ENCODE measurements at regions not wholly inside any gene's neighbourhood (a gene's known extent, or its start where the extent isn't known, plus 50 kb on each side); places are given as distances from the start of the nearest gene placed in this dataset.

- peaks cover 3% of the 10 kb centered on the region for H3K27me3 Mint-ChIP-seq
- H3K4me3 Mint-ChIP-seq, result no peak overlapping the region
- H3K27ac Mint-ChIP-seq, result no peak overlapping the region
- no peaks in the 10 kb centered on the region for H3K4me1 Mint-ChIP-seq
- H3K9me3 Mint-ChIP-seq, result peaks cover under 1% of the 10 kb centered on the region
- H3K36me3 Mint-ChIP-seq, result no peaks in the 10 kb centered on the region
These were observed 216.7 kb downstream of the NUAK1 start for GRCh38 chr12:105921872-105922669.

DNA sequence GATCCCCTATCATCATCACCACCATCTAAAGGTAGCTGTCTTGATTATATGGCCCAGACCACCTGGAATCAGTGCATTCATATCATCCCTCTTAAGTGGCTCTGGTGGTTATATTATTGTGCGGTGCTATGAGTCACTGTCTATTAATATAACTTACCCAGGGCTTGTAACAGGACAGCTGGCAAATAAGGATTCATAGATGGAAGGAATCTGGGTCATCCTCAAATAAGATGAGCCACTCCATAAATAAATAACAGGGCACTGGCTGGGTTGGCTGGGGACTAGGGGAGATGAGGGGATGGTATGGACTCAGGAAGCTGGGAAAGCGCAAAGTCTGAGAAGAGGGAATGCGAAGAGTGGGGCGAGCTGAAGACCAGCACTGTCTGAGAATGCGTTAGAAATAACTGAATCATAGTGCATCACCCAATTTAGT, 216.1 kb downstream of the NUAK1 start:
- Mint-ChIP-seq H3K9me3 (peaks cover 7% of the 10 kb centered on the region), H3K36me3 (no peaks in the 10 kb centered on the region), H3K4me3 (no peak overlapping the region), H3K4me1 (no peaks in the 10 kb centered on the region), H3K27ac (no peak overlapping the region), H3K27me3 (peaks cover 2% of the 10 kb centered on the region)

GRCh38 chr12:105924526-105925208, 214.1 kb downstream of the NUAK1 start:
- no peaks in the 10 kb centered on the region for H3K27me3 Mint-ChIP-seq
- H3K4me3 Mint-ChIP-seq, result no peak overlapping the region
- no peaks in the 10 kb centered on the region for H3K4me1 Mint-ChIP-seq
- H3K36me3 Mint-ChIP-seq, result no peaks in the 10 kb centered on the region
- no peak overlapping the region for H3K27ac Mint-ChIP-seq
- peaks cover 9% of the 10 kb centered on the region for H3K9me3 Mint-ChIP-seq

DNA sequence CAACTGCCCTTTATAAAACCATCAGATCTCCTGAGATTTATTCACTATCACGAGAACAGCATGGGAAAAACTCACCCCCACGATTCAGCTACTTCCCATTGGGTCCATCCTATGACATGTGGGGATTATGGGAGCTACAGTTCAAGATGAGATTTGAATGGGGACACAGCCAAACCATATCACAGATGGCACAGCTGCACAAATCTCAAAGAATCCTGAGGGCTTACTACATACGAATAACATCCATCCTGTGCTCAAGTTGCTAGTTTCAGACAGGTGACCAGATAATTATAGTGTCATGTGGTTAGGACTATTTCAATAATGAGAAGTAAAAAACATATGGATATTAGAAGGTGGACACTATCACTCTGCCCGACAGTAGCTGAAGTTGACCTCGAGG, 211.2 kb downstream of the NUAK1 start:
- Mint-ChIP-seq H3K27ac (no peak overlapping the region), H3K4me1 (no peaks in the 10 kb centered on the region), H3K36me3 (no peaks in the 10 kb centered on the region), H3K27me3 (no peaks in the 10 kb centered on the region), H3K4me3 (no peak overlapping the region), H3K9me3 (peaks cover 9% of the 10 kb centered on the region)

- no peaks in the 10 kb centered on the region for H3K4me1 Mint-ChIP-seq
- H3K4me3 Mint-ChIP-seq, result no peak overlapping the region
- no peaks in the 10 kb centered on the region for H3K36me3 Mint-ChIP-seq
- H3K27me3 Mint-ChIP-seq, result no peaks in the 10 kb centered on the region
- H3K27ac Mint-ChIP-seq, result no peak overlapping the region
- H3K9me3 Mint-ChIP-seq, result peaks cover 9% of the 10 kb centered on the region
These were observed 210.3 kb downstream of the NUAK1 start for GRCh38 chr12:105928436-105928835.

DNA sequence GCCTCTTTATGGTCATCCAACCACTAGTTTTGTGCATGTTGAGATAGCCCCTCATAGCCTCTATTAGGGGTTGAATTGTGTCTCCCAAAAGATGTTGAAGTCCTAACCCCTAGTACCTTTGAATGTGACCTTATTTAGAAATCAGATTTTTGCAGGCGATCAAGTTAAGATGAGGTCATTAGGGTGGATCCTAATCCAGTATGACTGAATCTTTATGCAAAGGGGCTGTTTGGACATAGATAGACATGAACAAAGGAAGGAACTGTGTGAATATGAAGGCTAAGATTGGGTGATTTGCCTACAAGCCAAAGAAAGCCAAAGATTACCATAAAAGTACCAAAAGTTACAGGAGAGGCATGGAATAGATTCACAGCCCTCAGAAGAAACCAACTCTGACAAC, 209.6 kb downstream of the NUAK1 start:
- Mint-ChIP-seq H3K36me3 (no peaks in the 10 kb centered on the region), H3K9me3 (peaks cover 9% of the 10 kb centered on the region)

DNA sequence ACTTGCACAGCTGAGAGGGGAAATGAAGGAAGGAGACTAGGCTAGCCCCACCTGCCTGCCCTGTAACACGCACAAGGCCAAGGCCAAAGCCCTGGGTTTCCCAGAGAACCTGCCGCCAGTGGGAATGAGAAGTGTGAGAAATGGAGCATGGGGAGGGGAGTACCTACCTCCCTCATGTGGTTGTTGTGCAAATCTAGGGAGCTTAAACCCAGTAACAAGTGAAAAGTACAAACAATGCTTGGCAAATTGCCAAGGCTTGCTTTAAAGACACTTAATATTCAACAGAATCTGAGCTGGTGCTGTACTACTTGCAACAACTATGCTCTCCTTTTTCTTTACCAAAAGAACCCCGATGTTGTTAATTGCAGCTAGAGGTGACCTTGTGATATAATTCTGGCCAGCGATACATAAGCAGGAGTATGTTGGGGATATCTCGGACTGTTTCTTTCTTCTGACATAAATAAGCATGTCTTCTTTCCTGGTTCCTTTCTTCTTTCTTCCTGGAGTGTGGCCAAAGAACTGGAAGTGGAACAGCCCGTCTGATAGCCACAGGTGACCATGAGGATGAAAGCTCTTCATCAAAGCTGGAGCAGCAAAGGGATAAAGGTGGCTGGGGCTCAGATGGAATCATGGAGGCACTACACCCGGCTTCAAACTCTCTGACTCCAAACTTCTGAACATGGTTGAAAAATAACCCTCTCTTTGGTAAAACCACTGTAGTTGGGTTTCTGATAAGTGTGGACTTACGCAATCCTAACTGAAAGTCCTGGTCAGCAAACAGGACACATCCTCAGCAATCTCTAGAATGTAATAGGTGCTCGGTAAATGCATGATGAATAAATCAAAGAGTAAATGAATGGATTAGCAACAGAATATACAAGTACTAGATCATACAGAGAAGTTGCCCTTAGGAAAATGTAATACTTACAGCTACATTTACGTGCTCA, 207.9 kb downstream of the NUAK1 start:
- Mint-ChIP-seq H3K4me3 (no peak overlapping the region), H3K4me1 (no peaks in the 10 kb centered on the region)

More for the DNA sequence above, 209.6 kb downstream of the NUAK1 start:
- H3K27ac Mint-ChIP-seq, result no peak overlapping the region
- no peaks in the 10 kb centered on the region for H3K4me1 Mint-ChIP-seq
- H3K4me3 Mint-ChIP-seq, result no peak overlapping the region
- H3K27me3 Mint-ChIP-seq, result no peaks in the 10 kb centered on the region

GRCh38 chr12:105931762-105932570, 206.8 kb downstream of the NUAK1 start:
- Mint-ChIP-seq H3K9me3 (peaks cover 9% of the 10 kb centered on the region), H3K27ac (no peak overlapping the region), H3K4me1 (no peaks in the 10 kb centered on the region), H3K36me3 (no peaks in the 10 kb centered on the region), H3K4me3 (no peak overlapping the region), H3K27me3 (no peaks in the 10 kb centered on the region)

More for the DNA sequence above, 207.9 kb downstream of the NUAK1 start:
- no peaks in the 10 kb centered on the region for H3K36me3 Mint-ChIP-seq
- peaks cover 9% of the 10 kb centered on the region for H3K9me3 Mint-ChIP-seq
- no peak overlapping the region for H3K27ac Mint-ChIP-seq
- H3K27me3 Mint-ChIP-seq, result no peaks in the 10 kb centered on the region

DNA sequence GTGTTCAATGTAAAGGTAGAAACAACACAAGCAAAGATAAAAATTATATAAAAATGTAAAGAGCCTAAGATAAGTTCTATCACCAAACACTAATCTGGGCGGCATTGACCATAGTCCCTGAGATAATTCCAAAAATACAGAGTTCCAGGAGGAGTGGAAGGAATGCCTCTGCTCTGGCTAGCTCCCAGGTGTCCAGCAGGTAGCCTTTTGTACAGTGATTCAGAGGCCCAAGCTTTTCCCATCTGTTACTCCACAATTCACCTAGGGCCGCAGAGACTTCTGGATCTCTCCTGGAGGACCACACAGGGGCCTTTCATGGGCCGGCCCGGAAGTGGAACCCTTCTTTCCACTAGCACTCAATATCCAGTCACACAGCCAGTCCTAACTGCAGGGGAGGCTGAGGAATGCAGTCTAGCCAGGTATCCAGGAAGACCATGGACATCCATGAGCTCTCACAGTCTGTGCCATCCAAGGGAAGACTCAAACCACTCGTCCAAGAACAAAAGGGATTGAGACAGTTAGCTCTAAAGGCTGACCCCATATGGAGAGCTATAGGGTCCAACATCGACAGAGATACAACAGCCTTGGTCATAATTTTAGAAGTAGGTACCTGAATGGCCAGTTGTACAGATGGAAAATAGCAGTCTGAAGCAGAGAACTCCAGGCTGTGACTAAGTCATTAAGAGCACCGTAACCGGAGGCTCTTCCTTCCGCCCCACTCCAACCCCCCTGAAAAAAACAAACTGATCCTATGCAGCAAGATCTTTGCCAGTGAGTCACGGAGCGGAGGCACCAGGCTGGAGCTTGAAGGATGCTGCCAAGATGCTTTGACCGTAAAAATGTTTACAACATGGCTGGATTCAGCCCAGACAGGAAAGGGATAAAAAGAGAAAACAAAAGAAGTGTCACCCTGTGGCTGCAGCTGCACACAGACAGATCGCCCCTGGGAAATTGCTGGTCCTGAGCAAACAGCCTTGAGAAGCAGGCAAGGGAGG, 204.8 kb downstream of the NUAK1 start:
- Mint-ChIP-seq H3K36me3 (no peaks in the 10 kb centered on the region), H3K9me3 (no peaks in the 10 kb centered on the region), H3K4me3 (no peak overlapping the region)

DNA sequence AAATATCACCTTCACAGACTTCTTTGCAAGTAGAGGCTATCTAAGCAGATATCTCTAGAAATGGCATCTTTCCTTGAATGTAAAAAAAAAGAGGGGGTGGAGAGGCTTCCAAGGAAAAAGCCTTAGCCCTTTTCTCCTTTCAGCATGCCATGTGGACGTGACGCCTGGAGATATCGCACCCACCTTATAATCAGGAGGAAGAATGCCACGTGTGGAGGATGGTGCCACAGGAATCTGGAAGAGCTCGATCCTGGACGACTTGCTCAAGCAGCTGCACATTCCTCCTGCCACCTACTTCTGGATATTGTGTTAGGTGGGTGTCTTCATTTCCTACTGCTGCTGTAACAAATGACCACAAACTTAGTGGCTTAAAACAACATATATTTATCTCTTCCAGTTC, 203.6 kb downstream of the NUAK1 start:
- no peak overlapping the region for H3K4me3 Mint-ChIP-seq
- H3K27ac Mint-ChIP-seq, result no peak overlapping the region
- no peaks in the 10 kb centered on the region for H3K27me3 Mint-ChIP-seq

More for the DNA sequence above, 204.8 kb downstream of the NUAK1 start:
- Mint-ChIP-seq H3K27ac (no peak overlapping the region), H3K27me3 (no peaks in the 10 kb centered on the region), H3K4me1 (no peaks in the 10 kb centered on the region)

GRCh38 chr12:105935981-105936380, 202.8 kb downstream of the NUAK1 start:
- Mint-ChIP-seq H3K36me3 (no peaks in the 10 kb centered on the region), H3K9me3 (no peaks in the 10 kb centered on the region), H3K4me3 (no peak overlapping the region), H3K27me3 (no peaks in the 10 kb centered on the region), H3K27ac (no peak overlapping the region), H3K4me1 (no peaks in the 10 kb centered on the region)

More for the DNA sequence above, 203.6 kb downstream of the NUAK1 start:
- Mint-ChIP-seq H3K36me3 (no peaks in the 10 kb centered on the region), H3K4me1 (no peaks in the 10 kb centered on the region), H3K9me3 (no peaks in the 10 kb centered on the region)

- no peak overlapping the region for H3K27ac Mint-ChIP-seq
- H3K9me3 Mint-ChIP-seq, result no peaks in the 10 kb centered on the region
- no peaks in the 10 kb centered on the region for H3K4me1 Mint-ChIP-seq
- no peaks in the 10 kb centered on the region for H3K36me3 Mint-ChIP-seq
- H3K27me3 Mint-ChIP-seq, result no peaks in the 10 kb centered on the region
- H3K4me3 Mint-ChIP-seq, result no peak overlapping the region
These were observed 202.3 kb downstream of the NUAK1 start for GRCh38 chr12:105936496-105936895.

DNA sequence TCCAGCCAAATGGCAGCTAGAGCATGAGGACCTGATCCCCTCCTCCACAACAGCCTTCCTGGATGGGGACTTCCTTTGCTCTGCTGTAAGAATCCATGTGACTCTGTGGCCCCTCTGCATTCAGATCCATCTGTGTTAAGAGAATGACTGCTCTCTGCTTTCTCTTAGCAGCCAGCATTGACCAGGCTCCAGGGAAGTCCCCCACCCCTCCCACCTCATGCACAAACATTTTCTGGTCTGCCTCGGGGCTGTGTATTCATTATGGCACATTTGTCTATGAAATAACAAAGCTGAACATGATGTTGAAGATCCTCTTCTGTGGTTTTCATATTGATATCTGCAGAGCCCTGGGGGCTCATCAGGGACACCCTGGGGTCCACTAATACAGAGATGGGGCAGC, 201.7 kb downstream of the NUAK1 start:
- H3K4me1 Mint-ChIP-seq, result no peaks in the 10 kb centered on the region
- no peaks in the 10 kb centered on the region for H3K27me3 Mint-ChIP-seq
- H3K4me3 Mint-ChIP-seq, result no peak overlapping the region
- no peaks in the 10 kb centered on the region for H3K9me3 Mint-ChIP-seq
- H3K27ac Mint-ChIP-seq, result no peak overlapping the region
- no peaks in the 10 kb centered on the region for H3K36me3 Mint-ChIP-seq

GRCh38 chr12:105939181-105939721, 199.5 kb downstream of the NUAK1 start:
- Mint-ChIP-seq H3K4me1 (no peaks in the 10 kb centered on the region), H3K4me3 (no peak overlapping the region), H3K9me3 (no peaks in the 10 kb centered on the region), H3K27ac (no peak overlapping the region), H3K27me3 (no peaks in the 10 kb centered on the region), H3K36me3 (no peaks in the 10 kb centered on the region)
